ENCODE measurements at regions not wholly inside any gene's neighbourhood (a gene's known extent, or its start where the extent isn't known, plus 50 kb on each side); places are given as distances from the start of the nearest gene placed in this dataset.
A peak's percentile ranks its signal among the peaks of the same experiment; 100 is the strongest.

GRCh38 chr6:14728396-14729024 lies 517.4 kb upstream of the JARID2 start:
- DNase-seq, result no peak
- no peak overlapping the region for H3K4me3 ChIP-seq
- BruUV-seq (replicated peaks), result no TSS peak
- no peak overlapping the region for H3K4me2 ChIP-seq
- no peak for TF ChIP-seq EZH2 (IDR thresholded peaks at IDR 0.05; ENCODE audit: low read depth)
- no peak for TF ChIP-seq CTCF (conservative IDR thresholded peaks at IDR 0.05)
- POLR2A ChIA-PET (ENCODE audit: unreplicated experiment), result interaction anchor here (0.6 kb wide), 1 partner anchor 478 kb away, joined by 8 read pairs; no protein-coding TSS in a partner anchor
- H3K27me3 ChIP-seq (ENCODE audit: insufficient read depth, low read depth), result no peaks in the 10 kb centered on the region
- H2AFZ ChIP-seq, result no peak overlapping the region
- intact Hi-C loops (cut with micrococcal nuclease; ENCODE audit: unreplicated experiment), result no loop called here
- no peaks in the 10 kb centered on the region for H3K36me3 ChIP-seq (ENCODE audit: low read depth)
- H3K9me3 ChIP-seq (ENCODE audit: insufficient read depth, low read depth), result peaks cover 4% of the 10 kb centered on the region
- no peaks in the 10 kb centered on the region for H3K79me2 ChIP-seq (ENCODE audit: low read depth)
- H4K20me1 ChIP-seq (ENCODE audit: insufficient read depth), result no peaks in the 10 kb centered on the region
- no peaks in the 10 kb centered on the region for H3K9me2 ChIP-seq (ENCODE audit: insufficient read depth)
- peaks cover 32% of the 10 kb centered on the region for H3F3A ChIP-seq (ENCODE audit: insufficient read depth, low read depth)
- CTCF ChIA-PET, result no interaction called here
- peaks cover 33% of the 10 kb centered on the region for H3K4me1 ChIP-seq (replicated peaks; ENCODE audit: insufficient read depth)
- no peak overlapping the region for H3K27ac ChIP-seq

GRCh38 chr6:14729129-14729871 lies 516.6 kb upstream of the JARID2 start:
- POLR2A ChIA-PET (ENCODE audit: unreplicated experiment), result interaction anchor here (0.7 kb wide), 1 partner anchor 516 kb away, joined by 3 read pairs; the partner anchor contains the start of gene JARID2
- Histone ChIP-seq H3K9me3 (ENCODE audit: insufficient read depth, low read depth) (peaks cover 4% of the 10 kb centered on the region), H3K4me2 (no peak overlapping the region), H3K27ac (no peak overlapping the region), H3K4me1 (replicated peaks; ENCODE audit: insufficient read depth) (peaks cover 41% of the 10 kb centered on the region), H2AFZ (no peak overlapping the region), H3K9me2 (ENCODE audit: insufficient read depth) (no peaks in the 10 kb centered on the region), H3K4me3 (no peak overlapping the region), H3K27me3 (ENCODE audit: insufficient read depth, low read depth) (no peaks in the 10 kb centered on the region), H4K20me1 (ENCODE audit: insufficient read depth) (no peaks in the 10 kb centered on the region), H3K36me3 (ENCODE audit: low read depth) (no peaks in the 10 kb centered on the region), H3F3A (ENCODE audit: insufficient read depth, low read depth) (peaks cover 40% of the 10 kb centered on the region), H3K79me2 (ENCODE audit: low read depth) (no peaks in the 10 kb centered on the region)
- CTCF ChIA-PET, result no interaction called here
- no peak for TF ChIP-seq EZH2 (IDR thresholded peaks at IDR 0.05; ENCODE audit: low read depth)
- no peak for TF ChIP-seq CTCF (conservative IDR thresholded peaks at IDR 0.05)
- DNase-seq, result no peak
- intact Hi-C loops (cut with micrococcal nuclease; ENCODE audit: unreplicated experiment), result no loop called here
- no TSS peak for BruUV-seq (replicated peaks)

GRCh38 chr6:14730654-14731053 lies 515.2 kb upstream of the JARID2 start:
- H3K4me3 ChIP-seq, result no peak overlapping the region
- 0 out of 2 replicates have a peak overlapping the region, but pooled peaks have one; percentile 1 for H3K4me2 ChIP-seq
- no peak for DNase-seq
- H3K4me1 ChIP-seq (replicated peaks; ENCODE audit: insufficient read depth), result peaks cover 53% of the 10 kb centered on the region
- POLR2A ChIA-PET (ENCODE audit: unreplicated experiment), result no interaction called here
- no peaks in the 10 kb centered on the region for H4K20me1 ChIP-seq (ENCODE audit: insufficient read depth)
- no peaks in the 10 kb centered on the region for H3K79me2 ChIP-seq (ENCODE audit: low read depth)
- no peaks in the 10 kb centered on the region for H3K27me3 ChIP-seq (ENCODE audit: insufficient read depth, low read depth)
- TF ChIP-seq EZH2 (IDR thresholded peaks at IDR 0.05; ENCODE audit: low read depth), result no peak
- TF ChIP-seq CTCF (conservative IDR thresholded peaks at IDR 0.05), result no peak
- peaks cover 4% of the 10 kb centered on the region for H3K9me3 ChIP-seq (ENCODE audit: insufficient read depth, low read depth)
- intact Hi-C loops (cut with micrococcal nuclease; ENCODE audit: unreplicated experiment), result loop anchor here (5.0 kb wide), 1 partner anchor 518 kb away; no protein-coding TSS in a partner anchor
- H3K27ac ChIP-seq, result peak overlapping the region; percentile 99
- no peaks in the 10 kb centered on the region for H3K9me2 ChIP-seq (ENCODE audit: insufficient read depth)
- no peak overlapping the region for H2AFZ ChIP-seq
- H3K36me3 ChIP-seq (ENCODE audit: low read depth), result no peaks in the 10 kb centered on the region
- BruUV-seq (replicated peaks), result no TSS peak
- peaks cover 45% of the 10 kb centered on the region for H3F3A ChIP-seq (ENCODE audit: insufficient read depth, low read depth)
- CTCF ChIA-PET, result no interaction called here
